Hepatocyte (in vitro differentiated cells): ENCODE measurements at regions not wholly inside any gene's neighbourhood (a gene's known extent, or its start where the extent isn't known, plus 50 kb on each side); places are given as distances from the start of the nearest gene placed in this dataset.

Experiments
- CTCF ChIP-seq: fragments of 200-600 bp; sonication (generic); IDR thresholded peaks from 2 replicates; pipeline ENCODE4 v1.5.1; 2016; ENCODE audit warnings: antibody characterized with exemption, mild to moderate bottlenecking; ENCODE audit not compliant: poor library complexity
- EZH2 ChIP-seq: fragments of 200-600 bp; sonication (generic); IDR thresholded peaks from 2 replicates; pipeline ENCODE4 v1.6.1; 2016; ENCODE audit warnings: antibody characterized with exemption, mild to moderate bottlenecking, borderline replicate concordance

- TF ChIP-seq CTCF, result no peak
- no peak for TF ChIP-seq EZH2
Observed at GRCh38 chr4:162985131-162985530, 181.6 kb downstream of the NAF1 start.
